K562 (cell line): ENCODE measurements at regions not wholly inside any gene's neighbourhood (a gene's known extent, or its start where the extent isn't known, plus 50 kb on each side); places are given as distances from the start of the nearest gene placed in this dataset.

ENCODE experiments used
- ATAC-seq: fragments of 200-7000 bp; cut with Tn5 transposase; 3 replicates; pipeline ENCODE4 v1.9.1; 2020; ENCODE audit warnings: moderate library complexity
- BruUV-seq: library from RNA; stranded (reverse); fragments of 400-500 nt; replicated peaks from 2 replicates; lab custom pipeline; 2021; lab: Mats Ljungman, UMichigan
- CTCF ChIA-PET: fragments of 300-600 bp; formaldehyde crosslinking; extraction: SDS; loops from one replicate; lab custom pipeline; 2021; ENCODE audit warnings: low intra/inter-chr PET ratio; lab: Yijun Ruan, JAX
- POLR2A ChIA-PET: fragments of 300-600, 350-650 bp; sonication (Branson Sonifier 250); formaldehyde crosslinking; extraction: SDS; loops from one replicate; lab custom pipeline; 2021; ENCODE audit warnings: antibody characterized with exemption, inconsistent platforms; lab: Yijun Ruan, JAX
- DNase-seq, 4 experiments: peaks; one replicate each; pipeline versions ENCODE4 v3.0.0 to v3.0.0-alpha.2; 2011 to 2018; ENCODE audit warnings: low spot score in 3 of 4, mixed read lengths in 3 of 4; ENCODE audit errors: extremely low read depth in 1 of 4
- FAIRE-seq: peaks from 2 replicates; lab custom pipeline; 2011; peaks lifted over from hg19 to GRCh38; lab: Jason Lieb, UNC
- H2AFZ ChIP-seq: 2 replicates; pipeline ENCODE4 v1.6.0; 2011; ENCODE audit warnings: low read depth, low read length, control low read depth, inconsistent platforms
- H3K27ac ChIP-seq: fragments of 200-600 bp; 3 replicates; pipeline ENCODE4 v1.8.0; 2011; ENCODE audit warnings: low read depth, mild to moderate bottlenecking, control low read depth, inconsistent platforms, low read length, moderate library complexity, mixed read lengths; ENCODE audit errors: extremely low read depth
- H3K27me3 ChIP-seq, 2 experiments: fragments of 300-600 bp in 1 of 2; 2 replicates in 1 of 2; 3 replicates in 1 of 2; pipeline versions ENCODE4 v1.6.0 to v1.8.0; 2011; ENCODE audit warnings: inconsistent platforms in 2 of 2, low read length in 2 of 2, mild to moderate bottlenecking in 1 of 2, mixed read lengths in 1 of 2, moderate library complexity in 1 of 2; ENCODE audit not compliant: control insufficient read depth in 2 of 2, insufficient read depth in 2 of 2
- H3K36me3 ChIP-seq: fragments of 300-600 bp; 3 replicates; pipeline ENCODE4 v1.8.0; 2011; ENCODE audit warnings: mild to moderate bottlenecking, low read length, inconsistent platforms; ENCODE audit not compliant: control insufficient read depth, insufficient read depth
- H3K4me1 ChIP-seq, 2 experiments: fragments of 200-600 bp in 1 of 2; replicated peaks in 1 of 2; 2 replicates in 1 of 2; 3 replicates in 1 of 2; pipeline versions ENCODE4 v1.5.1 to v1.8.0; 2011; ENCODE audit warnings: inconsistent platforms in 2 of 2, low read length in 2 of 2, mild to moderate bottlenecking in 1 of 2, mixed read lengths in 1 of 2, moderate library complexity in 1 of 2; ENCODE audit not compliant: control insufficient read depth in 2 of 2, insufficient read depth in 2 of 2
- H3K4me2 ChIP-seq: 2 replicates; pipeline ENCODE4 v1.6.1; 2011; ENCODE audit warnings: low read length, control low read depth, inconsistent platforms, mixed read lengths; ENCODE audit not compliant: insufficient read depth
- H3K4me3 ChIP-seq: fragments of 200-600 bp; sonication (generic), shearing (Covaris generic); 2 replicates; pipeline ENCODE4 v1.5.1; 2016; ENCODE audit warnings: control low read depth, inconsistent platforms
- H3K79me2 ChIP-seq: fragments of 200-600 bp; 3 replicates; pipeline ENCODE4 v1.8.0; 2011; ENCODE audit warnings: low read length, inconsistent platforms; ENCODE audit not compliant: control insufficient read depth, insufficient read depth
- H3K9ac ChIP-seq, 2 experiments: 2 replicates each; pipeline versions ENCODE4 v1.6.0 to v1.6.1; 2011; ENCODE audit warnings: low read depth in 2 of 2, low read length in 2 of 2, control low read depth in 1 of 2, inconsistent platforms in 1 of 2, mild to moderate bottlenecking in 1 of 2, mixed read lengths in 1 of 2; ENCODE audit not compliant: insufficient read depth in 1 of 2
- H3K9me1 ChIP-seq: one replicate; pipeline ENCODE4 v1.6.0; 2011; ENCODE audit warnings: inconsistent platforms, mild to moderate bottlenecking, low read length, moderate library complexity; ENCODE audit not compliant: control insufficient read depth, insufficient read depth
- H3K9me3 ChIP-seq: replicated peaks from 2 replicates; pipeline ENCODE4 v1.5.1; 2011; ENCODE audit warnings: low read depth, low read length, inconsistent platforms; ENCODE audit not compliant: control insufficient read depth, insufficient read depth
- H4K20me1 ChIP-seq: replicated peaks from 2 replicates; pipeline ENCODE4 v1.6.1; 2011; ENCODE audit warnings: low read length, inconsistent platforms, mixed read lengths; ENCODE audit not compliant: control insufficient read depth, insufficient read depth
- ATF7 ChIP-seq: fragments of 450-650 bp; IDR thresholded peaks from 2 replicates; pipeline ENCODE4 v1.7.1; 2014; ENCODE audit warnings: mild to moderate bottlenecking, moderate library complexity
- BACH1 ChIP-seq: fragments of 200-800 bp; sonication (Bioruptor generic); IDR thresholded peaks from 2 replicates; pipeline ENCODE4 v1.6.1; 2016; ENCODE audit warnings: missing genetic modification characterization, missing compliant biosample characterization
- CBFA2T3 ChIP-seq: fragments of 450-650 bp; IDR thresholded peaks from 2 replicates; pipeline ENCODE4 v1.6.1; 2017
- CBX8 ChIP-seq: fragments of 200-600 bp; sonication (generic); IDR thresholded peaks from 2 replicates; pipeline ENCODE4 v1.6.1; 2012; ENCODE audit warnings: borderline replicate concordance, mixed run types, low read depth, mild to moderate bottlenecking, moderate library complexity, mixed read lengths, low read length, control low read depth, inconsistent platforms; ENCODE audit not compliant: poor library complexity, severe bottlenecking; ENCODE audit errors: extremely low read depth
- EP300 ChIP-seq: IDR thresholded peaks from 2 replicates; pipeline ENCODE4 v1.6.1; 2012; ENCODE audit warnings: low read length, improper control_type of control experiment
- EP400 ChIP-seq: fragments of 450-650 bp; IDR thresholded peaks from 2 replicates; pipeline ENCODE4 v1.6.1; 2017; ENCODE audit warnings: antibody characterized with exemption, mild to moderate bottlenecking, moderate library complexity
- ESRRB ChIP-seq: fragments of 250-450 bp; sonication (Bioruptor Pico); IDR thresholded peaks from 2 replicates; pipeline ENCODE4 v1.5.0; 2020; ENCODE audit warnings: mild to moderate bottlenecking, moderate library complexity, borderline replicate concordance
- ETV6 ChIP-seq, 3 experiments: fragments of 150-350 bp in 1 of 3; sonication (generic) in 1 of 3; formaldehyde crosslinking in 1 of 3; IDR thresholded peaks; 2 replicates each; pipeline versions ENCODE4 v1.6.1 to v1.8.0; 2014 to 2022; ENCODE audit warnings: borderline replicate concordance in 2 of 3, low read depth in 2 of 3, antibody characterized with exemption in 1 of 3, low read length in 1 of 3, mild to moderate bottlenecking in 1 of 3, missing genetic modification reagents in 1 of 3
- GATAD2A ChIP-seq: fragments of 450-650 bp; IDR thresholded peaks from 2 replicates; pipeline ENCODE4 v1.6.1; 2017
- GTF2A2 ChIP-seq: IDR thresholded peaks from 2 replicates; pipeline ENCODE4 v1.6.1; 2016; ENCODE audit warnings: mild to moderate bottlenecking, missing genetic modification characterization, missing compliant biosample characterization
- HDAC8 ChIP-seq: fragments of 450-650 bp; IDR thresholded peaks from 2 replicates; pipeline ENCODE4 v1.6.1; 2016; ENCODE audit warnings: mild to moderate bottlenecking, missing genetic modification characterization, moderate library complexity, missing compliant biosample characterization
- HMG20B ChIP-seq: fragments of 250-450 bp; sonication (Bioruptor Pico); IDR thresholded peaks from 2 replicates; pipeline ENCODE4 v1.5.0; 2021; ENCODE audit warnings: mild to moderate bottlenecking
- MED1 ChIP-seq: sonication (generic); formaldehyde crosslinking; IDR thresholded peaks from 2 replicates; pipeline ENCODE4 v1.8.1; 2023; ENCODE audit warnings: missing genetic modification reagents, borderline replicate concordance
- NCOR1 ChIP-seq: fragments of 450-650 bp; IDR thresholded peaks from 2 replicates; pipeline ENCODE4 v1.6.1; 2016; ENCODE audit warnings: mild to moderate bottlenecking, moderate library complexity
- SETDB1 ChIP-seq: IDR thresholded peaks from one replicate; pipeline ENCODE4 v1.6.1; 2012; ENCODE audit warnings: low read length, control low read depth, inconsistent platforms
- TCF7 ChIP-seq: sonication (generic); IDR thresholded peaks from 2 replicates; pipeline ENCODE4 v1.6.1; 2016; ENCODE audit warnings: antibody characterized with exemption, borderline replicate concordance
- ZNF239 ChIP-seq: fragments of 250-450 bp; sonication (Bioruptor Pico); IDR thresholded peaks from 2 replicates; pipeline ENCODE4 v1.4.0; 2020; ENCODE audit warnings: mild to moderate bottlenecking
- ZNF347 ChIP-seq: fragments of 450-650 bp; formaldehyde crosslinking; IDR thresholded peaks from 2 replicates; pipeline ENCODE4 v1.4.0; 2020; ENCODE audit warnings: low read depth, mild to moderate bottlenecking, moderate library complexity
- WGBS: fragments of 100-300 bp; shearing (Covaris generic); methylation state at CpG from one replicate; pipeline ENCODE4 v1.1.6; 2016; ENCODE audit warnings: low coverage, mixed read lengths; ENCODE audit not compliant: insufficient coverage; ENCODE audit errors: missing lambda C conversion rate; 5-methylcytosine and 5-hydroxymethylcytosine counted together
- in situ Hi-C: fragments of 300-500 bp; cut with MboI; formaldehyde crosslinking; loops from 4 replicates; pipeline ENCODE4 v1.15.0; 2018; ENCODE audit warnings: inconsistent platforms, mixed read lengths
- intact Hi-C: fragments of 100-400 bp; cut with micrococcal nuclease; formaldehyde crosslinking; loops from 2 replicates; pipeline ENCODE4 v1.14.2; 2022
- TF ChIP-seq, protein P1 (sequence below): fragments of 250-450 bp; sonication (Bioruptor Pico); IDR thresholded peaks from 2 replicates; pipeline ENCODE4 v1.4.0; 2020

DNA sequence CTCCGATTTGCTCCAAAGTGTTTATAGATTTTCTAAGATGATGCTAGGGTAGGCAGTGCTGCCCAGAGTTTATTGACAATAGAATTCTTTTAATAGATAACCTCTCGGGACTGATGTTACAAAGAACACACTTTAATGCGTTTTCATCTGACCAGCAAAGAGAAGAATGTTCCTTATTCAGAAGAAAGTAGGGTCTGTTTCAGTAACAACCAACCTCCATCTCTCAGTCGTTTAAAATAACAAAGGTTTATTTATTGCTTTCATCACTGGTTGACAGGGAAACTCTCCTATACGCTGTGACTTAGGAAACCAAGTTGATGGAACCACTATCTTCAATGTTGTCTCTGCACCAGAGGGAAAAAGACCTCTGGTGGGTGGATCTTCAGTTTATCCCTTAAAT, 55.1 kb upstream of the PAPPA start (continued):
- no peak for TF ChIP-seq HMG20B (CRISPR knock-in tag)
- TF ChIP-seq ZNF239 (CRISPR knock-in tag) = no peak
- no peak for TF ChIP-seq CBX8
- TF ChIP-seq ESRRB (CRISPR knock-in tag) = no peak
- no peak for TF ChIP-seq ETV6 (IDR thresholded peaks at IDR 0.05; ENCODE audit: borderline replicate concordance in 1 of 2, low read depth in 2 of 2, low read length in 1 of 2)
- TF ChIP-seq ETV6 (CRISPR knock-in tag; IDR thresholded peaks at IDR 0.05; ENCODE audit: borderline replicate concordance) = no peak
- TF ChIP-seq, all 486 proteins: peak for 0

DNA sequence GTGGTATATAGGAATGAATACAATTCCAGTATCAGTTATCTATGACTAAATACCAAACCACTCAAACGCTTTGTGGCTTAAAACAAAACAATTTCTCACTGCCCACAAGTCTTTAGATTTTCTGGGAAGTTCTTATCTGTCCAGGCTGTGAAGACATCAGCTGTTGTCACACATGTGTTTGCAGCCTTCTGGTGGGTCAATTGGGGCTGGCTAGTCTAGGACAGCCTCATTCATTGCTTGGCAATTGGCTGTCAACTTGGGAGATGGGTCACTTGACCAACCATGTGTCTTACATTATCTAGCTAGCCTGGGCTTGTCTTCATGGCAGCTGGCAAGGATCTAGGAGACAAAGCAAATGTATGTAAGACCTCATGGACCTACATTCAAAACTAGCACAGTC, 53.8 kb upstream of the PAPPA start:
- FAIRE-seq = no peak
- ChIA-PET POLR2A (no interaction called here), CTCF (no interaction called here)
- Histone ChIP-seq H3K27me3 (no peaks in the 10 kb centered on the region), H3K9me1 (no peaks in the 10 kb centered on the region), H3K79me2 (no peaks in the 10 kb centered on the region), H4K20me1 (no peaks in the 10 kb centered on the region), H2AFZ (no peak overlapping the region), H3K4me1 (no peaks in the 10 kb centered on the region), H3K9me3 (no peaks in the 10 kb centered on the region), H3K4me3 (no peak overlapping the region), H3K9ac (no peak overlapping the region)
- BruUV-seq = no TSS peak
- 0% methylated on average over 1 of the region's 1 CpG for WGBS
- DNase-seq = no peak
- intact Hi-C loops = no loop called here
- TF ChIP-seq EP400 = no peak
- TF ChIP-seq GTF2A2 (tag) = no peak
- TF ChIP-seq, protein P1, sequence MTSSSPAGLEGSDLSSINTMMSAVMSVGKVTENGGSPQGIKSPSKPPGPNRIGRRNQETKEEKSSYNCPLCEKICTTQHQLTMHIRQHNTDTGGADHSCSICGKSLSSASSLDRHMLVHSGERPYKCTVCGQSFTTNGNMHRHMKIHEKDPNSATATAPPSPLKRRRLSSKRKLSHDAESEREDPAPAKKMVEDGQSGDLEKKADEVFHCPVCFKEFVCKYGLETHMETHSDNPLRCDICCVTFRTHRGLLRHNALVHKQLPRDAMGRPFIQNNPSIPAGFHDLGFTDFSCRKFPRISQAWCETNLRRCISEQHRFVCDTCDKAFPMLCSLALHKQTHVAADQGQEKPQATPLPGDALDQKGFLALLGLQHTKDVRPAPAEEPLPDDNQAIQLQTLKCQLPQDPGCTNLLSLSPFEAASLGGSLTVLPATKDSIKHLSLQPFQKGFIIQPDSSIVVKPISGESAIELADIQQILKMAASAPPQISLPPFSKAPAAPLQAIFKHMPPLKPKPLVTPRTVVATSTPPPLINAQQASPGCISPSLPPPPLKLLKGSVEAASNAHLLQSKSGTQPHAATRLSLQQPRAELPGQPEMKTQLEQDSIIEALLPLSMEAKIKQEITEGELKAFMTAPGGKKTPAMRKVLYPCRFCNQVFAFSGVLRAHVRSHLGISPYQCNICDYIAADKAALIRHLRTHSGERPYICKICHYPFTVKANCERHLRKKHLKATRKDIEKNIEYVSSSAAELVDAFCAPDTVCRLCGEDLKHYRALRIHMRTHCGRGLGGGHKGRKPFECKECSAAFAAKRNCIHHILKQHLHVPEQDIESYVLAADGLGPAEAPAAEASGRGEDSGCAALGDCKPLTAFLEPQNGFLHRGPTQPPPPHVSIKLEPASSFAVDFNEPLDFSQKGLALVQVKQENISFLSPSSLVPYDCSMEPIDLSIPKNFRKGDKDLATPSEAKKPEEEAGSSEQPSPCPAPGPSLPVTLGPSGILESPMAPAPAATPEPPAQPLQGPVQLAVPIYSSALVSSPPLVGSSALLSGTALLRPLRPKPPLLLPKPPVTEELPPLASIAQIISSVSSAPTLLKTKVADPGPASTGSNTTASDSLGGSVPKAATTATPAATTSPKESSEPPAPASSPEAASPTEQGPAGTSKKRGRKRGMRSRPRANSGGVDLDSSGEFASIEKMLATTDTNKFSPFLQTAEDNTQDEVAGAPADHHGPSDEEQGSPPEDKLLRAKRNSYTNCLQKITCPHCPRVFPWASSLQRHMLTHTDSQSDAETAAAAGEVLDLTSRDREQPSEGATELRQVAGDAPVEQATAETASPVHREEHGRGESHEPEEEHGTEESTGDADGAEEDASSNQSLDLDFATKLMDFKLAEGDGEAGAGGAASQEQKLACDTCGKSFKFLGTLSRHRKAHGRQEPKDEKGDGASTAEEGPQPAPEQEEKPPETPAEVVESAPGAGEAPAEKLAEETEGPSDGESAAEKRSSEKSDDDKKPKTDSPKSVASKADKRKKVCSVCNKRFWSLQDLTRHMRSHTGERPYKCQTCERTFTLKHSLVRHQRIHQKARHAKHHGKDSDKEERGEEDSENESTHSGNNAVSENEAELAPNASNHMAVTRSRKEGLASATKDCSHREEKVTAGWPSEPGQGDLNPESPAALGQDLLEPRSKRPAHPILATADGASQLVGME (CRISPR knock-in tag) = no peak
- TF ChIP-seq SETDB1 = no peak
- no peak for TF ChIP-seq BACH1 (tag)
- no peak for TF ChIP-seq EP300
- no peak for TF ChIP-seq HDAC8 (tag)
- TF ChIP-seq CBFA2T3 = no peak
- TF ChIP-seq ATF7 = no peak
- TF ChIP-seq MED1 (CRISPR knock-in tag) = no peak
- TF ChIP-seq GATAD2A = no peak
- TF ChIP-seq TCF7 = no peak
- TF ChIP-seq ZNF347 (CRISPR knock-in tag) = no peak
- TF ChIP-seq NCOR1 = no peak
- TF ChIP-seq, all 486 proteins: peak for 0
- no peak overlapping the region for H3K4me2 ChIP-seq
- no peak for ATAC-seq
- no peaks in the 10 kb centered on the region for H3K36me3 ChIP-seq
- in situ Hi-C loops = no loop called here
- H3K27ac ChIP-seq = no peak overlapping the region
